HG03066 (cell line): ENCODE measurements at regions not wholly inside any gene's neighbourhood (a gene's known extent, or its start where the extent isn't known, plus 50 kb on each side); places are given as distances from the start of the nearest gene placed in this dataset.
"Not testable (repeated sequence)": the region's sequence is repeated elsewhere in the genome, so short reads cannot be mapped to it uniquely, and the experiment has no call there.

Experiments used
- ATAC-seq: cut with Tn5 transposase; IDR thresholded peaks from one replicate; pipeline ENCODE4 v1.9.1; 2021; ENCODE audit warnings: low read depth; ENCODE audit not compliant: unreplicated experiment

DNA sequence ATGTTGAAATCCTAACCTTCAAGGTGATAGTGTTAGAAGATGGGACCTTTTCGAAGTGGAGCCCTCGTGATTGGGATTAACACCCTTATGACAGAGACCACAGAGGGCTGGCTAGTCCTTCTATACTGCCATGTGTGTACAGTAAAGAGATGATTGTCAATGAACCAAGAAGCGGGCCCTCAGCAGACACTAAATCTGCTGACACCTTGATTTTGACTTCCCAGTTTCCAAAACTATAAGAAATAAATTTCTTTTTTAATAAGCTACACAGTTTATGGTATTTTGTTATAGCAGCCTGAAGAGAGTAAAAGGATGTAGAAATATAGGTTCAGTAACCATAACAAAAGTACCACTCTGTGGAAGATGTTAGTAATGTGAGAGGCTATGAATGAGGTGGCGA, 419.0 kb upstream of the NUDT12 start:
- no peak for ATAC-seq

DNA sequence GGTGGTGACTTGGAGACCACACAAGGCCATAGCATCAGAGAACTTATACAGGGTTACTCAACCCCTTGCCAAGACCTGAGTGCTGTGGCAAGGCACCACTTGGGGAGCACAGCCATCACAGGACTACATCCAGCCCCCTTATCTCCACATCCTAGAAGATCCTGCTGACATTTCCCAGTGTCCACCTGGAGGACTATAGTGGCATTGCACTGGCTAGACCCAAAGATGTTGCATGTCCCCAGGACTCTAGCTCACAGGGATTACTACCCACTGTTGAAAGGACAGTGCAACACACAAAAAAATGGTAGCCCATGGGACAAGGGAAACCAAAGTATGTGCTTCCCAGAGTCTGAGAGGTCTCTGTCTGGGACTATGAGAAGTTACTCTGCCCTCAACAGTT, 411.1 kb upstream of the NUDT12 start:
- no peak for ATAC-seq

GRCh38 chr5:103966295-103966694, 403.7 kb upstream of the NUDT12 start:
- not testable (repeated sequence) for ATAC-seq

DNA sequence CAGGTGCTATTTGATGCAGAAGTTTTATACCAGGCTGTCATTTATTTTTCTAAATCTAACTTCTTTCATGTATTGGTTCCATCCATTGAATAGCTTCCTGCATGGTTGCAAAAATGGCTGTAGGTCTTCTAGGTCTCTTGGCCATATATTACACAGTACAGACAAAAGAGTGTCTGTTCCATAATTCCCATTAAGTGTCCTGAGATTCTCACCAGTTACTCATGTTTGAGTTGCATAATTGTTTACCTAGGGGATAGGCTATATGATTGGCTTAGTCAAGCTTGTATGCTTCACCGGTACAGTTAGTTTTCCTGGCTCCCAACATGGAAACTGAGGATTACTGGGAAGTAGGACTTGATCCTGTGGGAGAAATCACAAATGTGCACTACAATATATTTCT, 399.4 kb upstream of the NUDT12 start:
- ATAC-seq: no peak

DNA sequence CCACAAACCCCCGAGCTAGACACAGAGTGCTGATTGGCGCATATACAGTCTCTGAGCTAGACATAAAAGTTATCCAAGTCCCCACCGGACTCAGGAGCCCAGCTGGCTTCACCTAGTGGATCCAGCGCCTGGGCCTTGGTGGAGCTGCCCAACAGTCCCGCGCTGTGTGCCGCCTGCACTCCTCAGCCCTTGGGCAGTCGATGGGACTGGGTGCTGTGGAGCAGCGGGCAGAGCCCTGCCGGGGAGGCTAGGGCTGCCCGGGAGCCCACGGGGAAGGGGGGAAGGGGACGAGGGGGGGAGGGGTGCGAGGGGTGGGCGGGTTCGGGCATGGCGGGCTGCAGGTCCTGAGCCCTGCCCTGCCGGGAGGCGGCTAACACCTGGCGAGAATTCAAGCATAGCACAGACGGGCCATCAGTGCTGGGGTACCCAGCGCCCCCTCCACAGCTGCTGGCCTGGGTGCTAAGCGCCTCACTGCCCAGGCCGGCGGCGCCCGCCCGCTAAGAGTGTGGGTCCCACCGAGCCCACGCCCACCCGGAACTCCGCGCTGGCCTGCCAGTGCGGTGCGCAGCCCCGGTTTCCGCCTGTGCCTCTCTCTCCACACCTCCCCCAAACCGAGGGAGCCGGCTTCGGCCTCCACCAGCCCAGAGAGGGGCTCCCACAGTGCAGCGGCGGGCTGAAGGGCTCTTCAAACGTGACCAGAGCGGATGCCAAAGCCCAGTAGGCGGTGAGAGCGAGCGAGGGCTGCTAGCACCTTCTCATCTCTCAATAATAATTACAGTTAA, 391.2 kb upstream of the NUDT12 start:
- no peak for ATAC-seq

DNA sequence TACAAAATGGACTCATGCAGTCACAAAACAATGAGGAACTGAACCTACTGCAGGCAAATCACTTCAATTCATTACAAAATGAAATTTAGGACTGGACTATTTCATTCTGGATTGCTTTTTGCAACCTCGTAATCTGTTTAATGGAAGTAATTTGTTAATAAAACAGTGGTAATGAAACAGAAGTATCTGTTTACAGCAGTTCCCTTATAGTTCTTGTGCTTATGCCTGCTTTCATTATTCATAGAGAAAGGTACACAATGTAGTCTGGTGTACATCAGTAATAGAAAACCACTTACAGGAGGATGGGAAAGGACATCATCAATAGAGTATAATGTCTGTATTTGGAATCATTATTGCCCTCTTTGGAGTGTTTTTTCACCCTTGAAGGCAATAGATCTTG, 389.2 kb upstream of the NUDT12 start:
- no peak for ATAC-seq

- no peak for ATAC-seq
Measured at GRCh38 chr5:103943230-103943629, 380.6 kb upstream of the NUDT12 start.

- ATAC-seq: no peak
Measured at GRCh38 chr5:103942587-103943186, 380.1 kb upstream of the NUDT12 start.

- ATAC-seq: no peak
Measured at GRCh38 chr5:103941596-103941995, 379.0 kb upstream of the NUDT12 start.

DNA sequence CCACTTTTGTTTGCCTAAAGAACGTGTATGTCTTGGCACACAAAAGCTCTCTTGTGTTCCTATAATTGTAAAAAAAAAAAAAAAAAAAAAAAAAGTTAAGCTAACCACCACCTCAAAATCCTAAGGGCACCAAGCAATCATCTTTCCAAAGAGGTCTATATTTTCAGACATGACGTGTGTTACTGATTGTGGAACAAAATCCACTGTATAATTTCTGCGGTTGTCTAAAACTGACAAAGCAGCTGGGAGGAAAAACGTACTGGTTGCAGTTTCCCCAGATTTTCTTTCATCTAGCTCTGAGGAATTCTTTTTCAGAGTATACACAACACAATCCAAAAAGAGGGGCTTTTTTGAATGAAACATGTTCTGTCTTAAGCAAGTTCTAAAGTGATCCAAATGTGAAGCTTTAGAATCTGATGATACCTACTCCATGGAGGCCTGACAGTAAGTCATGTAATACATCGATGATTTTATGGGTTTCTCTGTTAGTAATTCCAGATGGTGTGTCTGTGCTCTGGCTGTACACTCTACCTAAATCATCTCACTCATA, 375.6 kb upstream of the NUDT12 start:
- no peak for ATAC-seq

- ATAC-seq: no peak
Measured at GRCh38 chr5:103929338-103930013, 366.9 kb upstream of the NUDT12 start.

- no peak for ATAC-seq
Measured at GRCh38 chr5:103927739-103928138, 365.1 kb upstream of the NUDT12 start.

DNA sequence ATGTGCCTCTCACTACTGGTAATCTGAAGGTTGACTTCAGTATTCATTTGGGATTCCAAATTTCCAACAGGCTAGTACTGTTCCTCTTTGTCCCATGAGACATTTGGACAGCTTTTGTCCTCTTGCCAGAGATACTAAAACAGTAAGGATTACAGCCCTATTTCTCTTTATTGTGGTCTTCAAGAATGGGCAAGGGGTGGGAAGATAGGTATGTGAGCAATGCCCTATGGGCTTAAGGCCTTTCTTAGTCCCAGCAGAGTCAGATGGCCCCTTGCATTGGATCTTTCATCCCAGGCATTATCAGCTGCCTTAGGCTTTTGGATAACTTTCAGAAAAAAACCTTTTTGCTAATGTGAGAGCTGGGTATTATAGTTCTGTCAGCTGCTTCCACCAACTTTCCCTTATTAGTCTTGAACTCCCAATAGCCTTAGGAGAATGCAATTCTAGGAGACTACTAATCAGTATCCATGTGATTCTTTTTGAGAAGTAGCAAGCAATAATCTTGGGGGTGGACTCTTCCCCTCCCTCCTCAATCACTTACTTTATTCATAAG, 361.1 kb upstream of the NUDT12 start:
- ATAC-seq: no peak

DNA sequence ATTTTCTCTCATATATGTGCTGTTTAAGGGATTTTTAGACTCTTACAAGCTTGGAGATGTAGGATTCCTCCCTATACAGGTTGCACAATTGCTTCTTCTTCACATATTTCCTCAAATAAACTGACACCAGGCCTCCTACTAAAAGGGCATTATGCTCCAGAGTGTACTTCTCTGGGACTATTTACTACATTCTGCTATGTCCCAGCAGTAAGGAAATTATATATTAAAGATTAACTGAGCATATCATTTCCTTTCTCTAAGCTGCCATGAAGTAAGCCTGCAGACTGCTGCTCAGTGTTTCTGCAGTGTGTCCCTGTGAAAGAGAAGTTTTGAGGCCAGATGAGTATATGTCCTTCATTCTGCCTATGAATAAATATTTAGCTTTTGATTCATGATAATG, 356.9 kb upstream of the NUDT12 start:
- ATAC-seq: no peak

DNA sequence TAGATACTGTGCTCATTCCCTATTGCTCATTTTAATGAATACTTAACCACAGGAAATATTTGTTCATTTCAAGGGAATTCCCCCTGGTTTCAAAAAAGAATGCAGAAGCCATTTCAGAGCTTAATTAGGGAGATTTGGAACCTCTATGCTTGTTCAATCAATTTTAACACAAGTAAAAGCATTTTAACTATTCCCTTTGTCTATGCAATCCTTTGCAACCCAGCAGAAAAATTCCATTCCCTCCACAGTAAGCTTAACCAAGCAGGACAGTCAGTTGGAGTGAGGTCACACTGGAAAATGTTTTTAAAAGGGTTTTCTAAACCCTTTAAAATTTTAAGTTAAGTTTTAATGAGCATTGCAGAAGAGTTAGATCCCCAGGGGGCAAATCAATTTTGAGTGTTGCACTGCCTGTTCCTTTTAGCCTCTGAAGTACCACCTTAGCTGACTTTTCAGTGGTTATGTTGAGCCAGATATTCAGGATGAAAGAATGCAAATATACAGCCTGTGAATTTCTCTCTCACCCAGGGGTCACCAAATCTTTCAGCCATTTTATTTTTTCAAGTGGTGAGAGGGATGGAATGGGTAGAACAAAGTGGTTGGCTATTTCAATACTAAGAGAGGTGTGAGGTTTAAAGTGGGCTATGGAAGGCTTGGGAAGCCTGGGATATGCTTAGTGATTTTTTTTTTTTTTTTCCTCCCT, 356.2 kb upstream of the NUDT12 start:
- ATAC-seq: no peak

- no peak for ATAC-seq
Measured at GRCh38 chr5:103915081-103915480, 352.5 kb upstream of the NUDT12 start.

- ATAC-seq: no peak
Measured at GRCh38 chr5:103910786-103911185, 348.2 kb upstream of the NUDT12 start.

- no peak for ATAC-seq
Measured at GRCh38 chr5:103910011-103910410, 347.4 kb upstream of the NUDT12 start.

DNA sequence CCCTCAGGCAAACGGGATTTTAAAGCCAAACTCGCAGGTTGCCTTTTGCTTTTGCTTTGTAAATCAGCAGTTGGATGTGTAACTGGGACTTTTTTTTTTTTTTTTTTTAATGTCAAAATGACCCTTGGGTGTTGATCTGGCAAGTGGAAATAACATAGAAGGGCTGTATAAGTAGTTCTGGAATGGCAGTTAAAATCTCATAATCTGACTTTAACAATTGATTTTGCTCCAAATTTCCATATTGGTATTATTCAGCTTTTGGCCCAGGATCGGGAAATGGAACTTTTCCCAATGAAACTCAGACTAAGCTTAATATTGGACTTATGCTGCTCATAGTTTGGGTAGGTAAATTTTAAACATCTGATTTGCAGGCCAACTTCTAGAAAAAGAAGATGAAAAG, 346.8 kb upstream of the NUDT12 start:
- ATAC-seq: no peak

DNA sequence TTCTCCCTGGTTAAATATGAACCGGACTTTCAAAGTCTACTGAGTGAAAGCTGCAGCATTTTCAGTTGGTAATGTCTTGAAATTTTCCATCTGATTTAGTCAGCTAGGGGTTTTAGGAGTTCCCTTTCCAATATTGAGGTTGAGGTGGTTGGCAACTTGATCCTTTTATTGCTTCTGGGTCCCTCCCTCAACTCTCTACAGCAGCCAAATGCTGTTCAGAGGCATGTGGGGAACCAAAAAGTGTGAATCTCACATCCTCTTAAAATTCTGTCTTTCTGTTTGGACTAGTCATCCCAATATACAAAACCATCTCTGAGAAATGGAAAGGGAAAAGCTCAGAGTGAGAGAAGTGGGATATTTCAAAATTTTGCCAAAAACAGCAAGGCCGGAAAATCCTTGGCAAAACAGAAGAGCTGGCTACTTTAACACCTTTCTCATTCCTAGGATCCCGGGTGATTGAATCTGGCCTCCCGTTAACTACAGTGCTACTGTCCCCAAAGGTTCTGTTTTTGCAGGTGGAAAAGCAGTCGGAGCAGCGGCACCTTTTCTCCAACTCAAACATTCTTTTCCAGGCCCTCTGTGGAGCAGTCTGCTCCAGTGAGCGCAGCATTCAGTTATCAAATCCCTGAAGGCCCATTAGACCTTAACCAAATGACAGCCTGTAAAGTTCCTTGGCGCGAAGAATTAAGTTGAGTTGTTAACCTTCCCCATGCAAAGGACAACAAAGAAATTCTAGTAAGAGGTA, 345.9 kb upstream of the NUDT12 start:
- no peak for ATAC-seq
